WTC11 (cell line): ENCODE measurements at regions not wholly inside any gene's neighbourhood (a gene's known extent, or its start where the extent isn't known, plus 50 kb on each side); places are given as distances from the start of the nearest gene placed in this dataset.

Experiments used
- ATAC-seq: fragments of 200-7000 bp; cut with Tn5 transposase; 2 replicates; pipeline ENCODE4 v1.10.0; 2021; ENCODE audit warnings: mild to moderate bottlenecking, moderate library complexity
- CTCF ChIA-PET: fragments of 300-600 bp; sonication (Branson Sonifier 250); formaldehyde crosslinking; loops from one replicate; lab custom pipeline; 2021; ENCODE audit warnings: antibody characterized with exemption; lab: Charles Lee
- POLR2A ChIA-PET: fragments of 350-600 bp; sonication (Branson Sonifier 250); formaldehyde crosslinking; loops from one replicate; lab custom pipeline; 2021; ENCODE audit warnings: antibody characterized with exemption; lab: Charles Lee
- DNase-seq: peaks from one replicate; pipeline ENCODE4 v3.0.0; 2021; ENCODE audit warnings: low spot score
- H3K27ac Mint-ChIP-seq: 2 replicates; pipeline ENCODE4 v1.8.0; 2021; ENCODE audit warnings: mixed read lengths
- H3K27me3 Mint-ChIP-seq: 2 replicates; pipeline ENCODE4 v1.8.0; 2021; ENCODE audit warnings: low read depth, mild to moderate bottlenecking, moderate library complexity, mixed read lengths
- H3K36me3 Mint-ChIP-seq: 2 replicates; pipeline ENCODE4 v1.8.0; 2021; ENCODE audit warnings: mixed read lengths
- H3K4me1 Mint-ChIP-seq: 2 replicates; pipeline ENCODE4 v1.8.0; 2022; ENCODE audit warnings: mixed read lengths
- H3K4me3 Mint-ChIP-seq: 2 replicates; pipeline ENCODE4 v1.8.0; 2021; ENCODE audit warnings: mild to moderate bottlenecking, moderate library complexity, mixed read lengths
- H3K9me3 Mint-ChIP-seq: 2 replicates; pipeline ENCODE4 v1.8.0; 2021; ENCODE audit warnings: mixed read lengths
- CREM ChIP-seq: sonication (generic); formaldehyde crosslinking; IDR thresholded peaks from 2 replicates; pipeline ENCODE4 v1.8.1; 2022; ENCODE audit warnings: mild to moderate bottlenecking, missing genetic modification reagents, moderate library complexity
- ELF4 ChIP-seq: sonication (generic); formaldehyde crosslinking; IDR thresholded peaks from 2 replicates; pipeline ENCODE4 v1.8.1; 2022; ENCODE audit warnings: low read depth, mild to moderate bottlenecking, moderate library complexity, missing genetic modification reagents
- ESRRA ChIP-seq: sonication (generic); formaldehyde crosslinking; IDR thresholded peaks from 2 replicates; pipeline ENCODE4 v1.8.1; 2022; ENCODE audit warnings: mild to moderate bottlenecking, missing genetic modification reagents, borderline replicate concordance
- JUN ChIP-seq: sonication (generic); formaldehyde crosslinking; IDR thresholded peaks from 2 replicates; pipeline ENCODE4 v1.8.0; 2023; ENCODE audit warnings: mild to moderate bottlenecking, missing genetic modification reagents
- MXD4 ChIP-seq: fragments of 250-450 bp; sonication (Bioruptor Pico); IDR thresholded peaks from 2 replicates; pipeline ENCODE4 v1.8.0; 2021; ENCODE audit warnings: mild to moderate bottlenecking, moderate library complexity, borderline replicate concordance
- PRRX2 ChIP-seq: fragments of 250-450 bp; sonication (Bioruptor Pico); IDR thresholded peaks from 2 replicates; pipeline ENCODE4 v1.8.0; 2021; ENCODE audit warnings: mild to moderate bottlenecking
- SMAD3 ChIP-seq: sonication (generic); formaldehyde crosslinking; IDR thresholded peaks from 2 replicates; pipeline ENCODE4 v1.8.0; 2022; ENCODE audit warnings: missing genetic modification reagents, mild to moderate bottlenecking, borderline replicate concordance
- ZBTB21 ChIP-seq: sonication (generic); formaldehyde crosslinking; IDR thresholded peaks from 2 replicates; pipeline ENCODE4 v1.8.1; 2023; ENCODE audit warnings: mild to moderate bottlenecking, missing genetic modification reagents, borderline replicate concordance
- ZNF138 ChIP-seq: sonication (generic); formaldehyde crosslinking; conservative IDR thresholded peaks from 2 replicates; pipeline ENCODE4 v1.8.1; 2022; ENCODE audit warnings: mild to moderate bottlenecking, moderate library complexity, missing genetic modification reagents
- ZNF263 ChIP-seq: sonication (generic); formaldehyde crosslinking; IDR thresholded peaks from 2 replicates; pipeline ENCODE4 v1.8.1; 2022; ENCODE audit warnings: low read depth, mild to moderate bottlenecking, moderate library complexity, missing genetic modification reagents
- ZNF416 ChIP-seq: fragments of 250-450 bp; sonication (Bioruptor Pico); IDR thresholded peaks from 2 replicates; pipeline ENCODE4 v1.9.0; 2021; ENCODE audit warnings: mild to moderate bottlenecking, inconsistent platforms
- ZNF671 ChIP-seq: fragments of 250-450 bp; sonication (Bioruptor Pico); IDR thresholded peaks from 2 replicates; pipeline ENCODE4 v1.8.0; 2021; ENCODE audit warnings: mild to moderate bottlenecking
- TF ChIP-seq, protein P1 (sequence below): sonication (generic); formaldehyde crosslinking; IDR thresholded peaks from 2 replicates; pipeline ENCODE4 v1.8.1; 2022; ENCODE audit warnings: missing genetic modification reagents, borderline replicate concordance
- TF ChIP-seq, protein P2 (sequence below): sonication (generic); formaldehyde crosslinking; conservative IDR thresholded peaks from 2 replicates; pipeline ENCODE4 v1.8.1; 2022; ENCODE audit warnings: mild to moderate bottlenecking, missing genetic modification reagents
- TF ChIP-seq, protein P3 (sequence below): sonication (generic); formaldehyde crosslinking; IDR thresholded peaks from 2 replicates; pipeline ENCODE4 v1.8.0; 2022; ENCODE audit warnings: mild to moderate bottlenecking, missing genetic modification reagents
- TF ChIP-seq, protein P4 (sequence below): fragments of 250-450 bp; sonication (Bioruptor Pico); IDR thresholded peaks from 2 replicates; pipeline ENCODE4 v1.8.0; 2021; ENCODE audit warnings: mild to moderate bottlenecking
- TF ChIP-seq, protein P5 (sequence below): fragments of 250-450 bp; sonication (Bioruptor Pico); conservative IDR thresholded peaks from 2 replicates; pipeline ENCODE4 v1.9.0; 2021; ENCODE audit warnings: mild to moderate bottlenecking
- TF ChIP-seq, protein P6 (sequence below): sonication (generic); formaldehyde crosslinking; IDR thresholded peaks from 2 replicates; pipeline ENCODE4 v1.8.1; 2023; ENCODE audit warnings: mild to moderate bottlenecking, missing genetic modification reagents
- TF ChIP-seq, protein P7 (sequence below): sonication (generic); formaldehyde crosslinking; IDR thresholded peaks from 2 replicates; pipeline ENCODE4 v1.8.1; 2023; ENCODE audit warnings: mild to moderate bottlenecking, missing genetic modification reagents, moderate library complexity

DNA sequence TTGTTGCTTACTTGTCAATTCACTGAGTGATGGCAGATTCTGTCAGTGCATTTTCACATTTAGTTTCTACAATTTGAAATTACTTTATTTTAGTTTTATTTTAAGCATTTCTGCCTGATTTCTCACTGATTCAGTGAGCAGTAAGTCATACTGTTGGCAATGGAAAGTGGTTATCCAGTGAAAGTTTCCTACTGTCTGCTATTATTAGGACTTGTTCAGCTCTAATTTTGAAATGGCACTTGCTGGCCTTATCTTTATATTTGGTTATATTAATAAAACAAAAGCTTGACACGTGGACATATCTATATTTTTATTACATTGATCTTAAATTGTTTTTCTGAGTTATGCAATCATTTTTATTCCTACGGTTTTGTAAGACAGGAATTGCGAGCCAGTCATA, 871.8 kb upstream of the SLC35B3 start (continued):
- TF ChIP-seq, protein P1, sequence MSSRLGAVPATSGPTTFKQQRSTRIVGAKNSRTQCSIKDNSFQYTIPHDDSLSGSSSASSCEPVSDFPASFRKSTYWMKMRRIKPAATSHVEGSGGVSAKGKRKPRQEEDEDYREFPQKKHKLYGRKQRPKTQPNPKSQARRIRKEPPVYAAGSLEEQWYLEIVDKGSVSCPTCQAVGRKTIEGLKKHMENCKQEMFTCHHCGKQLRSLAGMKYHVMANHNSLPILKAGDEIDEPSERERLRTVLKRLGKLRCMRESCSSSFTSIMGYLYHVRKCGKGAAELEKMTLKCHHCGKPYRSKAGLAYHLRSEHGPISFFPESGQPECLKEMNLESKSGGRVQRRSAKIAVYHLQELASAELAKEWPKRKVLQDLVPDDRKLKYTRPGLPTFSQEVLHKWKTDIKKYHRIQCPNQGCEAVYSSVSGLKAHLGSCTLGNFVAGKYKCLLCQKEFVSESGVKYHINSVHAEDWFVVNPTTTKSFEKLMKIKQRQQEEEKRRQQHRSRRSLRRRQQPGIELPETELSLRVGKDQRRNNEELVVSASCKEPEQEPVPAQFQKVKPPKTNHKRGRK (CRISPR knock-in tag) = no peak
- no peak for TF ChIP-seq ZBTB21
- TF ChIP-seq JUN = no peak
- TF ChIP-seq, protein P2, sequence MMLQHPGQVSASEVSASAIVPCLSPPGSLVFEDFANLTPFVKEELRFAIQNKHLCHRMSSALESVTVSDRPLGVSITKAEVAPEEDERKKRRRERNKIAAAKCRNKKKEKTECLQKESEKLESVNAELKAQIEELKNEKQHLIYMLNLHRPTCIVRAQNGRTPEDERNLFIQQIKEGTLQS (CRISPR knock-in tag) = no peak
- TF ChIP-seq, protein P3, sequence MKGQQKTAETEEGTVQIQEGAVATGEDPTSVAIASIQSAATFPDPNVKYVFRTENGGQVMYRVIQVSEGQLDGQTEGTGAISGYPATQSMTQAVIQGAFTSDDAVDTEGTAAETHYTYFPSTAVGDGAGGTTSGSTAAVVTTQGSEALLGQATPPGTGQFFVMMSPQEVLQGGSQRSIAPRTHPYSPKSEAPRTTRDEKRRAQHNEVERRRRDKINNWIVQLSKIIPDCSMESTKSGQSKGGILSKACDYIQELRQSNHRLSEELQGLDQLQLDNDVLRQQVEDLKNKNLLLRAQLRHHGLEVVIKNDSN = no peak
- no peak for TF ChIP-seq ZNF138 (CRISPR knock-in tag)
- no peak for TF ChIP-seq MXD4 (CRISPR knock-in tag)
- TF ChIP-seq, protein P4, sequence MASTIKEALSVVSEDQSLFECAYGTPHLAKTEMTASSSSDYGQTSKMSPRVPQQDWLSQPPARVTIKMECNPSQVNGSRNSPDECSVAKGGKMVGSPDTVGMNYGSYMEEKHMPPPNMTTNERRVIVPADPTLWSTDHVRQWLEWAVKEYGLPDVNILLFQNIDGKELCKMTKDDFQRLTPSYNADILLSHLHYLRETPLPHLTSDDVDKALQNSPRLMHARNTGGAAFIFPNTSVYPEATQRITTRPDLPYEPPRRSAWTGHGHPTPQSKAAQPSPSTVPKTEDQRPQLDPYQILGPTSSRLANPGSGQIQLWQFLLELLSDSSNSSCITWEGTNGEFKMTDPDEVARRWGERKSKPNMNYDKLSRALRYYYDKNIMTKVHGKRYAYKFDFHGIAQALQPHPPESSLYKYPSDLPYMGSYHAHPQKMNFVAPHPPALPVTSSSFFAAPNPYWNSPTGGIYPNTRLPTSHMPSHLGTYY (CRISPR knock-in tag) = no peak
- TF ChIP-seq, protein P5, sequence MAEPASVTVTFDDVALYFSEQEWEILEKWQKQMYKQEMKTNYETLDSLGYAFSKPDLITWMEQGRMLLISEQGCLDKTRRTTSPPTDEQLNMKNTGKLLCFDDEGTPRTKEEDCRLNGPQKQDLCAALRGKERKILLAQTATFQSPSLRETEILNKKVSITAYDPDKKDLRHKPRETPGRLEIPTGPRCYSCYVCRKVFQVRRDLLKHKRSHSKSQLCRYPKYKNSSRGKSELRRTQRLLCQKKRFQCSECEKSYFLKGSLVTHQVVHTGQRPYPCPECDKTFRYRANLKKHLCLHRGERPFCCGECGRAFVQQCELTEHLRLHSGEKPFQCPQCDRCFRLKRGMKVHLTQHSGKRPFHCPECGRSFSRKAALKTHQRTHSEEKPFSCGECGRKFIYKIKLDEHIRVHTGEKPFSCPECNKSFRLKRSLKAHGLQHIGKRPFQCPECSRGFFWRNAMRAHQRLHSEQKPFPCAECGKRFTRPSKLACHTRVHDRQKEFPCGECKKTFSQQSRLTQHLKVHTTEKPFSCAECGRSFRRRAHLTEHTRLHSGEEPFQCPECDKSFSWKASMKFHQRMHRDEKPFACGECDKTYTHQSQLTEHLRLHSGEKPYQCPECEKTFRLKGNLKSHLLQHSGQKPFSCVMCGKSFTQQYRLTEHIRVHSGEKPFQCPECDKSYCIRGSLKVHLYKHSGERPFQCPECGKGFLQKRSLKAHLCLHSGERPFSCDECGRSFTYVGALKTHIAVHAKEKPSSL (CRISPR knock-in tag) = no peak
- TF ChIP-seq, protein P6, sequence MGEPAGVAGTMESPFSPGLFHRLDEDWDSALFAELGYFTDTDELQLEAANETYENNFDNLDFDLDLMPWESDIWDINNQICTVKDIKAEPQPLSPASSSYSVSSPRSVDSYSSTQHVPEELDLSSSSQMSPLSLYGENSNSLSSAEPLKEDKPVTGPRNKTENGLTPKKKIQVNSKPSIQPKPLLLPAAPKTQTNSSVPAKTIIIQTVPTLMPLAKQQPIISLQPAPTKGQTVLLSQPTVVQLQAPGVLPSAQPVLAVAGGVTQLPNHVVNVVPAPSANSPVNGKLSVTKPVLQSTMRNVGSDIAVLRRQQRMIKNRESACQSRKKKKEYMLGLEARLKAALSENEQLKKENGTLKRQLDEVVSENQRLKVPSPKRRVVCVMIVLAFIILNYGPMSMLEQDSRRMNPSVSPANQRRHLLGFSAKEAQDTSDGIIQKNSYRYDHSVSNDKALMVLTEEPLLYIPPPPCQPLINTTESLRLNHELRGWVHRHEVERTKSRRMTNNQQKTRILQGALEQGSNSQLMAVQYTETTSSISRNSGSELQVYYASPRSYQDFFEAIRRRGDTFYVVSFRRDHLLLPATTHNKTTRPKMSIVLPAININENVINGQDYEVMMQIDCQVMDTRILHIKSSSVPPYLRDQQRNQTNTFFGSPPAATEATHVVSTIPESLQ (CRISPR knock-in tag) = no peak
- TF ChIP-seq PRRX2 (CRISPR knock-in tag) = no peak

DNA sequence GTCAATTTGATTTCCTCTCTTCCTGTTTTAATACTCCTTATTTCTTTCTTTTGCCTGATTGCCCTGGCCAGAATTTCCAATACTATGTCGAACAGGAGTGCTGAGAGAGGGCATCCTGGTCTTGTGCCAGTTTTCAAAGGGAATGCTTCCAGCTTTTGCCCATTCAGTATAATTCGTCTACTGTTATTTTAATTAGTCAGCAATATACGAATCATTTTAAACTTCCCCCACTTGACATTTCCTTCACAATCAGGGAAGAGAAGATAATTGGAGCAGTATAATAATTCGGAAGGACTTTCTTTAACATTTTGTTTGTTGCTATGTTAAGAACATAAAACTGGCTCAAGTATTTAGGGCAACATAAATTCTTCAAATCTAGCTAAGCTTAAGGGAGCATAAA, 860.3 kb upstream of the SLC35B3 start:
- Mint-ChIP-seq H3K27me3 (no peaks in the 10 kb centered on the region), H3K36me3 (peaks cover 10% of the 10 kb centered on the region; the same call in 1 of the 2 replicates), H3K4me1 (peaks cover 21% of the 10 kb centered on the region), H3K4me3 (no peak overlapping the region), H3K9me3 (peaks cover 15% of the 10 kb centered on the region), H3K27ac (no peak overlapping the region)
- DNase-seq (no peak), ATAC-seq (no peak)
- no peak for TF ChIP-seq ZNF416 (CRISPR knock-in tag)
- no peak for TF ChIP-seq ELF4 (CRISPR knock-in tag)
- no peak for TF ChIP-seq ESRRA (CRISPR knock-in tag)
- TF ChIP-seq SMAD3 (CRISPR knock-in tag) = no peak
- no peak for TF ChIP-seq ZNF263 (CRISPR knock-in tag)
- no peak for TF ChIP-seq CREM (CRISPR knock-in tag)
- TF ChIP-seq, protein P7, sequence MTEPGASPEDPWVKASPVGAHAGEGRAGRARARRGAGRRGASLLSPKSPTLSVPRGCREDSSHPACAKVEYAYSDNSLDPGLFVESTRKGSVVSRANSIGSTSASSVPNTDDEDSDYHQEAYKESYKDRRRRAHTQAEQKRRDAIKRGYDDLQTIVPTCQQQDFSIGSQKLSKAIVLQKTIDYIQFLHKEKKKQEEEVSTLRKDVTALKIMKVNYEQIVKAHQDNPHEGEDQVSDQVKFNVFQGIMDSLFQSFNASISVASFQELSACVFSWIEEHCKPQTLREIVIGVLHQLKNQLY (CRISPR knock-in tag) = no peak
- TF ChIP-seq ZNF671 (CRISPR knock-in tag) = no peak
- POLR2A ChIA-PET = no interaction called here
- CTCF ChIA-PET = no interaction called here
